Kidney epithelial cell (primary cell): ENCODE measurements at regions not wholly inside any gene's neighbourhood (a gene's known extent, or its start where the extent isn't known, plus 50 kb on each side); places are given as distances from the start of the nearest gene placed in this dataset.

Experiments
- DNase-seq: peaks from one replicate; pipeline ENCODE4 v3.0.0-alpha.2; 2010; ENCODE audit warnings: low read depth
- H3K27me3 ChIP-seq: 2 replicates; pipeline ENCODE4 v1.6.0; 2011; ENCODE audit warnings: low read length; ENCODE audit not compliant: control insufficient read depth, insufficient read depth
- H3K36me3 ChIP-seq: 2 replicates; pipeline ENCODE4 v1.5.1; 2011; ENCODE audit warnings: low read length; ENCODE audit not compliant: control insufficient read depth, insufficient read depth
- H3K4me3 ChIP-seq: 2 replicates; pipeline ENCODE4 v1.5.1; 2011; ENCODE audit warnings: low read depth, mild to moderate bottlenecking, control low read depth, low read length
- TF ChIP-seq, protein P1 (sequence below): IDR thresholded peaks from 2 replicates; pipeline ENCODE4 v1.5.1; 2011; ENCODE audit warnings: mild to moderate bottlenecking, moderate library complexity, low read length, control low read depth, inconsistent platforms; ENCODE audit not compliant: insufficient read depth, poor library complexity, severe bottlenecking

- no peaks in the 10 kb centered on the region for H3K27me3 ChIP-seq
- TF ChIP-seq, protein P1, sequence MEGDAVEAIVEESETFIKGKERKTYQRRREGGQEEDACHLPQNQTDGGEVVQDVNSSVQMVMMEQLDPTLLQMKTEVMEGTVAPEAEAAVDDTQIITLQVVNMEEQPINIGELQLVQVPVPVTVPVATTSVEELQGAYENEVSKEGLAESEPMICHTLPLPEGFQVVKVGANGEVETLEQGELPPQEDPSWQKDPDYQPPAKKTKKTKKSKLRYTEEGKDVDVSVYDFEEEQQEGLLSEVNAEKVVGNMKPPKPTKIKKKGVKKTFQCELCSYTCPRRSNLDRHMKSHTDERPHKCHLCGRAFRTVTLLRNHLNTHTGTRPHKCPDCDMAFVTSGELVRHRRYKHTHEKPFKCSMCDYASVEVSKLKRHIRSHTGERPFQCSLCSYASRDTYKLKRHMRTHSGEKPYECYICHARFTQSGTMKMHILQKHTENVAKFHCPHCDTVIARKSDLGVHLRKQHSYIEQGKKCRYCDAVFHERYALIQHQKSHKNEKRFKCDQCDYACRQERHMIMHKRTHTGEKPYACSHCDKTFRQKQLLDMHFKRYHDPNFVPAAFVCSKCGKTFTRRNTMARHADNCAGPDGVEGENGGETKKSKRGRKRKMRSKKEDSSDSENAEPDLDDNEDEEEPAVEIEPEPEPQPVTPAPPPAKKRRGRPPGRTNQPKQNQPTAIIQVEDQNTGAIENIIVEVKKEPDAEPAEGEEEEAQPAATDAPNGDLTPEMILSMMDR, result no peak
- H3K36me3 ChIP-seq, result no peaks in the 10 kb centered on the region
- no peak overlapping the region for H3K4me3 ChIP-seq
- DNase-seq, result no peak
These were observed 75.7 kb downstream of the POU3F3 start for GRCh38 chr2:104929663-104930062.

GRCh38 chr2:104930732-104931131 lies 76.8 kb downstream of the POU3F3 start:
- Histone ChIP-seq H3K27me3 (no peaks in the 10 kb centered on the region), H3K36me3 (no peaks in the 10 kb centered on the region), H3K4me3 (no peak overlapping the region)

DNA sequence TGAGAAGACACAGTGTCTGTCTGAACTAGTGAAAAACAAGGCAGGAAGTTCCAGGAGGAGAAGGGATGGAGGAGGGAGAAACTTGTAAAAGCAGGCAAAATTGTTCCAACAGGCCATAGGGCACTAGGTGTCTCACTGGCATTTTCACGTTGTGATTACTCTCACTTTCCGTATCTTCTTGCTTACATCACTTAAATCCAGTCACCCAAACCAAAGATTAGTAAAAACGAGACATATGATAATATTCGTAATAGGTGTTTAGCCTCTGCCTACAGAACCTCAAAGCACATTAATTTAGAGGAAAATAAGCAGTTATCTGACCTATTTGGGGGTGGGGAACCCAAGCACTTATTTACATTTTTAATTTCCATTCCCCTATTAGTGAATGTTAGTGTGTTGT lies 78.3 kb downstream of the POU3F3 start:
- TF ChIP-seq, protein P1, result no peak

More at GRCh38 chr2:104930732-104931131, 76.8 kb downstream of the POU3F3 start:
- TF ChIP-seq, protein P1, result no peak
- no peak for DNase-seq

DNA sequence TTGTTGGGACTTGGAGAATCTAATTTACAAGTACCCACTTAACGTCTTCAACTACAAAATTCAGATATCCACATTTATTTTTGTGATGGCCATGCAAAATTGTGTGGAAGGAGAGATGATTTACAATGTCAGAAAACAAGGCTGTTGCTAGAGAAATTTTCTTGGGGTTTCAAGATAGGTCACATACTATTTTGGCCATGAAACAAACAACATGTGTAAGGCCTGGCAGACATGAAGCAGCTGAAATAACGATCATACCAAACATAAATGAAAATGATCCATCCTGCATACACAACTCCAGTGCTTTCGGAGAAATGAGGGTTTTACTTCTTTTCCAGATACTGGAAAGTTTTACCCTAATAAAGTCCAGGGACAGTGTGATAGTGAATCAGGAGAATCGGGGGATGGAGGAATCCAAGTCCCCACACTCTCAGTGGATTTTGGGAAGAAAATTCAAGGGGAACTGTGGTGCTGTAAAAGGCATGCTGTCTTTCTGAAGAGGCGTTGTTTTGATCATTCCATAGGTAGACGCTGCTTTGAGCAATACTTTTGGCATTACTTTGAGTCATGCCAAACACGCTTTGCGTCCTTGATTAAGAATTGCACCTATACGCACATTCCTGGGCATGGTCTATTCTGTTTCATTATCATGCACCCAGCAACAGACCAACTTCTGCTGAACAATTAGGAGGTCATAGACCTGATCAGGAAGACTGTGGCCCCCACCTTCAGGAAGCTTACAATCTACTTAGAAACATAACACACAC lies 79.4 kb downstream of the POU3F3 start:
- TF ChIP-seq, protein P1, result no peak
- Histone ChIP-seq H3K4me3 (no peak overlapping the region), H3K27me3 (no peaks in the 10 kb centered on the region), H3K36me3 (no peaks in the 10 kb centered on the region)
- DNase-seq, result no peak

More for the DNA sequence above, 78.3 kb downstream of the POU3F3 start:
- Histone ChIP-seq H3K4me3 (no peak overlapping the region), H3K27me3 (no peaks in the 10 kb centered on the region), H3K36me3 (no peaks in the 10 kb centered on the region)
- DNase-seq, result no peak

- H3K36me3 ChIP-seq, result no peaks in the 10 kb centered on the region
- H3K4me3 ChIP-seq, result no peak overlapping the region
- DNase-seq, result no peak
- H3K27me3 ChIP-seq, result no peaks in the 10 kb centered on the region
- TF ChIP-seq, protein P1, result no peak
These were observed 82.6 kb downstream of the POU3F3 start for GRCh38 chr2:104936527-104936926.
